PFSK-1 (cell line): ENCODE measurements at regions not wholly inside any gene's neighbourhood (a gene's known extent, or its start where the extent isn't known, plus 50 kb on each side); places are given as distances from the start of the nearest gene placed in this dataset.

ENCODE experiments used
- FOXP2 ChIP-seq: optimal IDR thresholded peaks from 2 replicates; pipeline ENCODE3; 2011; ENCODE audit warnings: borderline replicate concordance, control low read depth, inconsistent platforms; ENCODE audit not compliant: insufficient read depth; ENCODE audit errors: extremely low read length, extremely low read depth
- POLR2AphosphoS5 ChIP-seq: IDR thresholded peaks from 2 replicates; pipeline ENCODE4 v1.6.1; 2012; ENCODE audit warnings: low read depth, mild to moderate bottlenecking, control low read depth, low read length, moderate library complexity
- SIN3A ChIP-seq: IDR thresholded peaks from 2 replicates; pipeline ENCODE4 v1.6.1; 2012; ENCODE audit warnings: mild to moderate bottlenecking, low read length, moderate library complexity, borderline replicate concordance; ENCODE audit not compliant: insufficient read depth
- TAF1 ChIP-seq: IDR thresholded peaks from 2 replicates; pipeline ENCODE4 v1.6.1; 2012; ENCODE audit warnings: low read length, control low read depth, borderline replicate concordance; ENCODE audit not compliant: insufficient read depth
- TF ChIP-seq, protein P1 (sequence below), 2 experiments: IDR thresholded peaks; 2 replicates each; pipeline versions ENCODE4 v1.6.1 to v1.8.0; 2011 to 2012; ENCODE audit warnings: low read depth in 2 of 2, low read length in 2 of 2, control low read depth in 1 of 2, inconsistent platforms in 1 of 2, mild to moderate bottlenecking in 1 of 2, moderate library complexity in 1 of 2; ENCODE audit not compliant: insufficient read depth in 1 of 2

DNA sequence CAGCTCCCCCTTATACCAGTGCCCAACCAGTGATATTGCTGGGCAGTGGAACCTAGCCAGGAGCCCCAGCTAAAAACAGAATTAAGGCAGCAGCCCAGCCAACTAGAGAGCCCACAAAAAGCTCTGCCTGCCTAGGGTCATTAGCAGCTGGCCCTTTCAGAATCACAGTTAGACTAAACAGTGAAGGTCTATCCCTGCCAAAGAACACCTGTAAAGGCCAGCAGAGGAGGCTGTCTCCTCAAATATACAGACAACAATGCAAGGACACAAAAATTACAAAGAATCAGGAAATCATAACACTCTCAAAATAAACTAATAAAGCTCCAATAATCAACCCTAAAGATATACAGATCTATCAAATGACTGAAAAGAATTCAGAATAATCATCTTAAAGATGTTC lies 77.8 kb upstream of the HTR1E start:
- no peak for TF ChIP-seq POLR2AphosphoS5
- no peak for TF ChIP-seq TAF1
- TF ChIP-seq, protein P1, sequence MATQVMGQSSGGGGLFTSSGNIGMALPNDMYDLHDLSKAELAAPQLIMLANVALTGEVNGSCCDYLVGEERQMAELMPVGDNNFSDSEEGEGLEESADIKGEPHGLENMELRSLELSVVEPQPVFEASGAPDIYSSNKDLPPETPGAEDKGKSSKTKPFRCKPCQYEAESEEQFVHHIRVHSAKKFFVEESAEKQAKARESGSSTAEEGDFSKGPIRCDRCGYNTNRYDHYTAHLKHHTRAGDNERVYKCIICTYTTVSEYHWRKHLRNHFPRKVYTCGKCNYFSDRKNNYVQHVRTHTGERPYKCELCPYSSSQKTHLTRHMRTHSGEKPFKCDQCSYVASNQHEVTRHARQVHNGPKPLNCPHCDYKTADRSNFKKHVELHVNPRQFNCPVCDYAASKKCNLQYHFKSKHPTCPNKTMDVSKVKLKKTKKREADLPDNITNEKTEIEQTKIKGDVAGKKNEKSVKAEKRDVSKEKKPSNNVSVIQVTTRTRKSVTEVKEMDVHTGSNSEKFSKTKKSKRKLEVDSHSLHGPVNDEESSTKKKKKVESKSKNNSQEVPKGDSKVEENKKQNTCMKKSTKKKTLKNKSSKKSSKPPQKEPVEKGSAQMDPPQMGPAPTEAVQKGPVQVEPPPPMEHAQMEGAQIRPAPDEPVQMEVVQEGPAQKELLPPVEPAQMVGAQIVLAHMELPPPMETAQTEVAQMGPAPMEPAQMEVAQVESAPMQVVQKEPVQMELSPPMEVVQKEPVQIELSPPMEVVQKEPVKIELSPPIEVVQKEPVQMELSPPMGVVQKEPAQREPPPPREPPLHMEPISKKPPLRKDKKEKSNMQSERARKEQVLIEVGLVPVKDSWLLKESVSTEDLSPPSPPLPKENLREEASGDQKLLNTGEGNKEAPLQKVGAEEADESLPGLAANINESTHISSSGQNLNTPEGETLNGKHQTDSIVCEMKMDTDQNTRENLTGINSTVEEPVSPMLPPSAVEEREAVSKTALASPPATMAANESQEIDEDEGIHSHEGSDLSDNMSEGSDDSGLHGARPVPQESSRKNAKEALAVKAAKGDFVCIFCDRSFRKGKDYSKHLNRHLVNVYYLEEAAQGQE (IDR thresholded peaks at IDR 0.05; ENCODE audit: insufficient read depth in 1 of 2, low read depth in 2 of 2, low read length in 2 of 2): no peak
- no peak for TF ChIP-seq SIN3A
- no peak for TF ChIP-seq FOXP2
